Esophagus muscularis mucosa (tissue), 4 donors: ENCODE measurements at regions not wholly inside any gene's neighbourhood (a gene's known extent, or its start where the extent isn't known, plus 50 kb on each side); places are given as distances from the start of the nearest gene placed in this dataset.

Experiments used
- DNase-seq: peaks from one replicate; pipeline ENCODE4 v3.0.0-alpha.2; 2017; ENCODE audit errors: extremely low spot score
- H3K27ac ChIP-seq, 4 donors: fragments of 200-600 bp; sonication (generic); replicated peaks in 1 of 4; 1 replicate in 3 of 4; 2 replicates in 1 of 4; pipeline ENCODE4 v1.5.1; 2016 to 2019; ENCODE audit warnings: mild to moderate bottlenecking in 1 of 4
- H3K27me3 ChIP-seq, 4 donors: fragments of 200-600 bp; sonication (generic); one replicate each; pipeline versions ENCODE4 v1.5.1 to v1.6.0; 2016 to 2019
- H3K36me3 ChIP-seq, 4 donors: fragments of 200-600 bp; sonication (generic); one replicate each; pipeline ENCODE4 v1.5.1; 2016 to 2019
- H3K4me1 ChIP-seq, 4 donors: fragments of 200-600 bp; sonication (generic); one replicate each; pipeline ENCODE4 v1.5.1; 2016 to 2019
- H3K4me3 ChIP-seq, 4 donors: fragments of 200-600 bp; sonication (generic); 1 replicate in 2 of 4; 2 replicates in 2 of 4; pipeline ENCODE4 v1.5.1; 2016 to 2019; ENCODE audit warnings: mild to moderate bottlenecking in 4 of 4, moderate library complexity in 1 of 4
- H3K9me3 ChIP-seq, 4 donors: fragments of 200-600 bp; sonication (generic); 1 replicate in 3 of 4; 2 replicates in 1 of 4; pipeline ENCODE4 v1.5.1; 2016 to 2019
- EP300 ChIP-seq: sonication (generic); formaldehyde crosslinking; IDR thresholded peaks from one replicate; pipeline ENCODE4 v1.6.1; 2017; ENCODE audit warnings: antibody characterized with exemption
- POLR2A ChIP-seq: fragments of 450-650 bp; IDR thresholded peaks from one replicate; pipeline ENCODE4 v1.6.1; 2017; ENCODE audit warnings: antibody characterized with exemption, moderate library complexity, mild to moderate bottlenecking, low read depth
- POLR2AphosphoS5 ChIP-seq, 2 donors: sonication (generic); formaldehyde crosslinking; IDR thresholded peaks; one replicate each; pipeline ENCODE4 v1.6.1; 2017; ENCODE audit warnings: antibody characterized with exemption in 2 of 2
- WGBS: methylation state at CpG from one replicate; pipeline ENCODE4 v1.1.5; 2018; 5-methylcytosine and 5-hydroxymethylcytosine counted together
- intact Hi-C: fragments of 100-400 bp; cut with DNase I; formaldehyde crosslinking; loops from one replicate; pipeline ENCODE4 v1.15.1; 2023
- TF ChIP-seq, protein P1 (sequence below), 3 experiments: fragments of 200-600 bp in 2 of 3; fragments of 450-650 bp in 1 of 3; sonication (generic) in 2 of 3; IDR thresholded peaks; one replicate each; pipeline ENCODE4 v1.5.1; 2017 to 2019; ENCODE audit warnings: antibody characterized with exemption in 3 of 3, mild to moderate bottlenecking in 2 of 3, moderate library complexity in 1 of 3

DNA sequence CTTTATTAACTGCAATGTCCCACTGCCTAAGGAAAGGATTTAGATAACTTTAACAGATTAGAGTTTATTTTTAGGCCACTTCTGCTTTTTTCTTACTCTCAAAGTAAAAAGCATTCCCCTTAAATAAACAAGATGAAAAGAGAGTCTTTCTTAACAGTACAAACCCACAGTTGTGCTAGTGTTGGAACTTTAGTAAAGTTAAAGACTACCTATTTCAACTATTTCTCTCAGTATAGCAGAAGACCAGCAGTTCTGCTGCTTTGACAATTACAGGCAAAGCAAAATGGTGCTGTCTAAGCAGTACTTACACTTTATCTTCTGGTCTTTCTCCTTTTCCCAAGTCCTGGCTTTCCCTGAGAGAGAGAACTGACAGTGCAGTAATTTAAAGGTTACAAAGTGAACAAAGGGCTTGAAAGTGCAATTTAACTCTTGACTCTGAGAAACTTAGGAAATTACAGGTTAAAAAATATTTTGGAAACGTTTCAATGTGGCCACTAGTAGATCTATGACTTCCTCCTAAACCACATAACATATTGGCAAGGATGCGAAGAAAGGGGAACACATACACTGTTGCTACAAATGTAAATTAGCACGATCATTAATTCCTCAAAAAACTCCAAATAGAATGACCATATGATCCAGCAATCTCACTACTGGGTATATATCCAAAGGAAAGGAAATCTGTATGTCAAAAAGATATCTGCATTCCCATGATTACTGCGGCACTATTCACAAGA, 135.4 kb upstream of the POGK start:
- 63% methylated on average over 4 of the region's 4 CpGs for WGBS
- TF ChIP-seq, protein P1, sequence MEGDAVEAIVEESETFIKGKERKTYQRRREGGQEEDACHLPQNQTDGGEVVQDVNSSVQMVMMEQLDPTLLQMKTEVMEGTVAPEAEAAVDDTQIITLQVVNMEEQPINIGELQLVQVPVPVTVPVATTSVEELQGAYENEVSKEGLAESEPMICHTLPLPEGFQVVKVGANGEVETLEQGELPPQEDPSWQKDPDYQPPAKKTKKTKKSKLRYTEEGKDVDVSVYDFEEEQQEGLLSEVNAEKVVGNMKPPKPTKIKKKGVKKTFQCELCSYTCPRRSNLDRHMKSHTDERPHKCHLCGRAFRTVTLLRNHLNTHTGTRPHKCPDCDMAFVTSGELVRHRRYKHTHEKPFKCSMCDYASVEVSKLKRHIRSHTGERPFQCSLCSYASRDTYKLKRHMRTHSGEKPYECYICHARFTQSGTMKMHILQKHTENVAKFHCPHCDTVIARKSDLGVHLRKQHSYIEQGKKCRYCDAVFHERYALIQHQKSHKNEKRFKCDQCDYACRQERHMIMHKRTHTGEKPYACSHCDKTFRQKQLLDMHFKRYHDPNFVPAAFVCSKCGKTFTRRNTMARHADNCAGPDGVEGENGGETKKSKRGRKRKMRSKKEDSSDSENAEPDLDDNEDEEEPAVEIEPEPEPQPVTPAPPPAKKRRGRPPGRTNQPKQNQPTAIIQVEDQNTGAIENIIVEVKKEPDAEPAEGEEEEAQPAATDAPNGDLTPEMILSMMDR (IDR thresholded peaks at IDR 0.05) = no peak
- TF ChIP-seq POLR2A (no peak), POLR2AphosphoS5 (IDR thresholded peaks at IDR 0.05) (no peak), EP300 (no peak)

DNA sequence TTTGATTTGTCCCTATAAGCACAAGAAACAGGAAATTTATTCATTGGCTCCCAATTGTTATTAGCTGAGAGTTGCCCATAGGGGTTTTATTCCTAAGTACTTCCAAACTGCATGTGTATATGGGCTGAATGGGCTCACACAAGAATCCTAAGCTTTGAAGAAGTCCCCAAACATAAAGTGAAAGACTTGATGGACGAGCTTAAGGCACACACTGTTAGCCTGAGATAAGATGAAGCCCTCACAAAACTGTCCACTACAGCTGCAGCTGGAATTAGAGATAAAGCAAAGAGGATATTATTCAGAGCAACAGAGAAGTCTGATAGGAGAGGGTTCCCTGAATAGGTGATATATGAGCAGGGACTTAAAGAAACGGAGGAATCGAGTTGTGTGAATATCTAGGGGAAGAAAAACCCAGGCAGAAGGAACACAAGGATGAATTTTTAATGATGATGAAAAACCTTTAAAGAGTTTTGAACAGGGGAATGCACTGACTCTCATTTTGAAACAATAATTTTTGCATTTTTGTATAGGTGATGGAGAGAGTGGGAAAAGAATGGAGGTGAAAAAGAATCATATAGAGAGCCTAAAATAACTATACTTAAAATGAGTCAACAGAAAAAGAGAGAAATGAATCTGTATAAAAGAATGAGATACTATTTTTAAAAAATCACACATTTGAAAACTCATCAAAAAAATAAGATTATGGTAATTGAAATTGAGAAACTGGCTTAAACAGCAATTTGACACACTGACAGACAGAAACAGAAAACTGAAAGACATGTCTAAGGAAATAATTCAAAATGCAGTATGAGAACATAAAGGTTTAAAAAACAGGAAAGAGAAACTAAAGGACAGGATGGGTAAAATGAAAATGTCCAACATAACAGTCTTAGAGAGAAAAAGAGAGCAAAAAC, 133.6 kb upstream of the POGK start:
- WGBS = 16% methylated on average over 3 of the region's 3 CpGs
- TF ChIP-seq, protein P1 (IDR thresholded peaks at IDR 0.05) = no peak
- TF ChIP-seq POLR2A (no peak), EP300 (no peak), POLR2AphosphoS5 (IDR thresholded peaks at IDR 0.05) (no peak)

More for the DNA sequence above, 135.4 kb upstream of the POGK start:
- Histone ChIP-seq H3K27me3 (peaks cover 0 to 4% (median 1%) of the 10 kb centered on the region in 4 donors), H3K4me1 (peaks cover 0 to 11% (median 5%) of the 10 kb centered on the region in 4 donors), H3K4me3 (no peak overlapping the region), H3K9me3 (no peaks in the 10 kb centered on the region), H3K27ac (no peak overlapping the region), H3K36me3 (no peaks in the 10 kb centered on the region)
- intact Hi-C loops = no loop called here
- no peak for DNase-seq

DNA sequence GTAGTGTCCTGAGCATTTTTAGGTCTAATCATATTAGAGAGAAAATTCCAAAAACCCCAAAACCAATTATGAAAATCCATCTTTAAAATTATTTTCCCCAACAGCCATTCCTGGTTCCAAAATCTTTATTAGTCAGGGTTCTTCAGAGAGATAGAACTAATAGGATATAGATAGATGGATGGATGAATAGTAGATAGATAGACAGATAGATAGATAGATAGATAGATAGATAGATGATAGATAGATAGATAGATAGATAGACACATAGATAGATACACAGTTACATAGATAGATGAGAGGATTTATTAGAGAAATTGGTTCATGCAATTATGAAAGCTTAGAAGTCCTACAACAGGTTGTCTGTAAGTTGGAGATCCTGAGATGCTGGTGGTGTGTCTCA, 122.7 kb upstream of the POGK start:
- intact Hi-C loops = no loop called here

More for the DNA sequence above, 133.6 kb upstream of the POGK start:
- H3K4me1 ChIP-seq = peaks cover 0 to 11% (median 5%) of the 10 kb centered on the region in 4 donors
- intact Hi-C loops = no loop called here
- no peaks in the 10 kb centered on the region for H3K36me3 ChIP-seq
- peaks cover 0 to 4% (median 1%) of the 10 kb centered on the region in 4 donors for H3K27me3 ChIP-seq
- no peaks in the 10 kb centered on the region for H3K9me3 ChIP-seq
- no peak for DNase-seq
- no peak overlapping the region for H3K4me3 ChIP-seq
- no peak overlapping the region for H3K27ac ChIP-seq

DNA sequence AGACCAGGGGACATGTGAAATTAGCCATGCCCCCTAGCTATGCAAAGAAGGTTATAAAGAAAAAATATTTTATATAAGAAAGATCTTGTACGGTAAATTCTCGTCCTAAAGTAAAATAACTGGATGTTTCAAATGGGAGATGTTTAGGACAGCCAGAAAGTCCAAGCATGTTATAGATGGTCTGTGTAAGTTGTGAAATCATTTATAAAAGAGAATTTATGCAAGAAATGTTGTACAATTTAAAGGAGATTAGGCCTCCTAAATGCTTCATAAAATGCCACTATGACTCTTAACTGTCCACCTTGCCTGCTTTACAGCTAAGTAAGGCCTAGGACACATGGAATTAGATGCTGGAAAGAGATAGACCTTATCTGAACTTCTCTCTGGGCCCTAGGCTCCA, 118.1 kb upstream of the POGK start:
- no peak for TF ChIP-seq POLR2A
- TF ChIP-seq POLR2AphosphoS5 (IDR thresholded peaks at IDR 0.05) = no peak
- TF ChIP-seq, protein P1 (IDR thresholded peaks at IDR 0.05) = no peak
- no peak for TF ChIP-seq EP300
- WGBS = 39% methylated on average over 2 of the region's 2 CpGs
- no peak overlapping the region for H3K27ac ChIP-seq
- H3K36me3 ChIP-seq = no peaks in the 10 kb centered on the region
- DNase-seq = no peak
- no peaks in the 10 kb centered on the region for H3K27me3 ChIP-seq
- H3K4me3 ChIP-seq = no peak overlapping the region
- intact Hi-C loops = no loop called here
- H3K9me3 ChIP-seq = no peaks in the 10 kb centered on the region
- no peaks in the 10 kb centered on the region for H3K4me1 ChIP-seq

More for the DNA sequence above, 122.7 kb upstream of the POGK start:
- DNase-seq = no peak
- H3K4me1 ChIP-seq = no peaks in the 10 kb centered on the region
- no peaks in the 10 kb centered on the region for H3K36me3 ChIP-seq
- TF ChIP-seq EP300 (no peak), POLR2A (no peak), POLR2AphosphoS5 (IDR thresholded peaks at IDR 0.05) (no peak)
- TF ChIP-seq, protein P1 (IDR thresholded peaks at IDR 0.05) = no peak
- H3K9me3 ChIP-seq = peaks cover 0 to 13% (median 0%) of the 10 kb centered on the region in 4 donors
- H3K4me3 ChIP-seq = no peak overlapping the region
- no peak overlapping the region for H3K27ac ChIP-seq
- H3K27me3 ChIP-seq = peaks cover 0 to 3% (median 0%) of the 10 kb centered on the region in 4 donors
